Osteoblast (primary cell): ENCODE measurements at regions not wholly inside any gene's neighbourhood (a gene's known extent, or its start where the extent isn't known, plus 50 kb on each side); places are given as distances from the start of the nearest gene placed in this dataset.

Source experiments
- DNase-seq: peaks from one replicate; pipeline ENCODE4 v3.0.0; 2011; ENCODE audit warnings: low spot score, mixed read lengths; ENCODE audit not compliant: insufficient read length; ENCODE audit errors: missing footprints
- H2AFZ ChIP-seq: 2 replicates; pipeline ENCODE4 v1.6.0; 2011; ENCODE audit warnings: mild to moderate bottlenecking, low read length
- H3K27ac ChIP-seq: 2 replicates; pipeline ENCODE4 v1.5.1; 2011; ENCODE audit warnings: mild to moderate bottlenecking, low read depth, low read length, moderate library complexity
- H3K27me3 ChIP-seq: 2 replicates; pipeline ENCODE4 v1.6.0; 2012; ENCODE audit warnings: mild to moderate bottlenecking, control low read depth, inconsistent platforms, low read length, moderate library complexity; ENCODE audit not compliant: insufficient read depth
- H3K36me3 ChIP-seq: 2 replicates; pipeline ENCODE4 v1.5.1; 2011; ENCODE audit warnings: mild to moderate bottlenecking, low read length, control low read depth, moderate library complexity; ENCODE audit not compliant: insufficient read depth
- H3K4me1 ChIP-seq: 2 replicates; pipeline ENCODE4 v1.5.1; 2011; ENCODE audit warnings: mild to moderate bottlenecking, low read length, control low read depth, moderate library complexity; ENCODE audit not compliant: insufficient read depth
- H3K4me2 ChIP-seq: 2 replicates; pipeline ENCODE4 v1.6.0; 2011; ENCODE audit warnings: mild to moderate bottlenecking, low read length; ENCODE audit not compliant: insufficient read depth
- H3K4me3 ChIP-seq: fragments of 200-600 bp; sonication (generic); 3 replicates; pipeline ENCODE4 v1.5.1; 2012; ENCODE audit warnings: mild to moderate bottlenecking, low read length, inconsistent platforms; ENCODE audit not compliant: insufficient read depth
- H3K79me2 ChIP-seq: 2 replicates; pipeline ENCODE4 v1.6.0; 2012; ENCODE audit warnings: mild to moderate bottlenecking, low read length, control low read depth, inconsistent platforms; ENCODE audit not compliant: insufficient read depth
- H3K9me3 ChIP-seq: 2 replicates; pipeline ENCODE4 v1.5.1; 2011; ENCODE audit warnings: low read depth, low read length, control low read depth
- H4K20me1 ChIP-seq: 2 replicates; pipeline ENCODE4 v1.6.0; 2012; ENCODE audit warnings: mild to moderate bottlenecking, low read length, control low read depth; ENCODE audit not compliant: insufficient read depth
- CTCF ChIP-seq: IDR thresholded peaks from 2 replicates; pipeline ENCODE4 v1.5.1; 2011; ENCODE audit warnings: mild to moderate bottlenecking, low read depth, low read length, moderate library complexity; ENCODE audit errors: extremely low read depth

GRCh38 chr2:23260621-23261020, 124.4 kb upstream of the KLHL29 start:
- Histone ChIP-seq H3K9me3 (no peaks in the 10 kb centered on the region), H3K36me3 (no peaks in the 10 kb centered on the region)
- TF ChIP-seq CTCF = no peak

GRCh38 chr2:23268467-23269263, 116.3 kb upstream of the KLHL29 start:
- H3K4me2 ChIP-seq = no peak overlapping the region
- no peaks in the 10 kb centered on the region for H3K9me3 ChIP-seq
- H3K36me3 ChIP-seq = no peaks in the 10 kb centered on the region
- no peaks in the 10 kb centered on the region for H3K27me3 ChIP-seq
- no peaks in the 10 kb centered on the region for H3K4me1 ChIP-seq
- no peak overlapping the region for H2AFZ ChIP-seq
- no peak overlapping the region for H3K4me3 ChIP-seq
- TF ChIP-seq CTCF = no peak
- DNase-seq = no peak
- no peaks in the 10 kb centered on the region for H4K20me1 ChIP-seq
- H3K27ac ChIP-seq = no peak overlapping the region
- no peaks in the 10 kb centered on the region for H3K79me2 ChIP-seq

More at GRCh38 chr2:23260621-23261020, 124.4 kb upstream of the KLHL29 start:
- no peak for DNase-seq
- no peaks in the 10 kb centered on the region for H3K79me2 ChIP-seq
- H3K4me3 ChIP-seq = no peak overlapping the region
- H2AFZ ChIP-seq = no peak overlapping the region
- no peak overlapping the region for H3K4me2 ChIP-seq
- no peak overlapping the region for H3K27ac ChIP-seq
- no peaks in the 10 kb centered on the region for H3K4me1 ChIP-seq
- no peaks in the 10 kb centered on the region for H4K20me1 ChIP-seq
- H3K27me3 ChIP-seq = no peaks in the 10 kb centered on the region

- H3K9me3 ChIP-seq = no peaks in the 10 kb centered on the region
- H3K36me3 ChIP-seq = no peaks in the 10 kb centered on the region
- no peak overlapping the region for H2AFZ ChIP-seq
- H3K27me3 ChIP-seq = no peaks in the 10 kb centered on the region
- H3K4me3 ChIP-seq = no peak overlapping the region
- H3K4me1 ChIP-seq = no peaks in the 10 kb centered on the region
- DNase-seq = no peak
- no peak for TF ChIP-seq CTCF
- H4K20me1 ChIP-seq = no peaks in the 10 kb centered on the region
- no peak overlapping the region for H3K4me2 ChIP-seq
- no peak overlapping the region for H3K27ac ChIP-seq
- no peaks in the 10 kb centered on the region for H3K79me2 ChIP-seq
Measured at GRCh38 chr2:23269747-23270146, 115.2 kb upstream of the KLHL29 start.

- no peaks in the 10 kb centered on the region for H3K4me1 ChIP-seq
- no peaks in the 10 kb centered on the region for H3K27me3 ChIP-seq
- no peak for DNase-seq
- no peak for TF ChIP-seq CTCF
- H3K36me3 ChIP-seq = no peaks in the 10 kb centered on the region
- H3K79me2 ChIP-seq = no peaks in the 10 kb centered on the region
- H3K27ac ChIP-seq = no peak overlapping the region
- H4K20me1 ChIP-seq = no peaks in the 10 kb centered on the region
- H3K4me3 ChIP-seq = no peak overlapping the region
- no peak overlapping the region for H3K4me2 ChIP-seq
- H2AFZ ChIP-seq = no peak overlapping the region
- no peaks in the 10 kb centered on the region for H3K9me3 ChIP-seq
Measured at GRCh38 chr2:23270810-23271209, 114.2 kb upstream of the KLHL29 start.
